Ishikawa (cell line): ENCODE measurements at regions not wholly inside any gene's neighbourhood (a gene's known extent, or its start where the extent isn't known, plus 50 kb on each side); places are given as distances from the start of the nearest gene placed in this dataset.

Experiments used
- CEBPB ChIP-seq: IDR thresholded peaks from 2 replicates; pipeline ENCODE4 v1.6.1; 2012
- CREB1 ChIP-seq: IDR thresholded peaks from 2 replicates; pipeline ENCODE4 v1.6.1; 2012; ENCODE audit warnings: low read depth
- EGR1 ChIP-seq: IDR thresholded peaks from 2 replicates; pipeline ENCODE4 v1.6.1; 2012
- EP300 ChIP-seq: IDR thresholded peaks from 2 replicates; pipeline ENCODE4 v1.6.1; 2012; ENCODE audit warnings: borderline replicate concordance
- FOXM1 ChIP-seq: IDR thresholded peaks from 2 replicates; pipeline ENCODE4 v1.6.1; 2012; ENCODE audit warnings: low read depth, borderline replicate concordance
- NFIC ChIP-seq: IDR thresholded peaks from 2 replicates; pipeline ENCODE4 v1.6.1; 2012
- RAD21 ChIP-seq: IDR thresholded peaks from 2 replicates; pipeline ENCODE4 v1.6.1; 2012; ENCODE audit warnings: low read depth
- REST ChIP-seq: IDR thresholded peaks from 2 replicates; pipeline ENCODE4 v1.6.1; 2012; ENCODE audit warnings: low read depth, mild to moderate bottlenecking
- TAF1 ChIP-seq: IDR thresholded peaks from 2 replicates; pipeline ENCODE4 v1.6.1; 2012; ENCODE audit warnings: low read depth, mild to moderate bottlenecking
- TCF12 ChIP-seq: IDR thresholded peaks from 2 replicates; pipeline ENCODE4 v1.6.1; 2012; ENCODE audit warnings: low read depth
- USF1 ChIP-seq: IDR thresholded peaks from 2 replicates; pipeline ENCODE4 v1.6.1; 2012
- YY1 ChIP-seq: IDR thresholded peaks from 2 replicates; pipeline ENCODE4 v1.6.1; 2012; ENCODE audit warnings: low read depth
- TF ChIP-seq, protein P1 (sequence below): IDR thresholded peaks from 2 replicates; pipeline ENCODE4 v1.6.1; 2012

GRCh38 chr2:18304849-18305248, 255.6 kb downstream of the RDH14 start:
- TF ChIP-seq, protein P1, sequence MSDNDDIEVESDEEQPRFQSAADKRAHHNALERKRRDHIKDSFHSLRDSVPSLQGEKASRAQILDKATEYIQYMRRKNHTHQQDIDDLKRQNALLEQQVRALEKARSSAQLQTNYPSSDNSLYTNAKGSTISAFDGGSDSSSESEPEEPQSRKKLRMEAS, result no peak
- TF ChIP-seq REST (no peak), CREB1 (no peak), EP300 (no peak), RAD21 (no peak), FOXM1 (no peak), EGR1 (no peak), TAF1 (no peak), TCF12 (no peak), CEBPB (no peak), YY1 (no peak), NFIC (no peak), USF1 (no peak)
